Activated CD4-positive, alpha-beta T cell treated with anti-CD3 and anti-CD28 coated beads, Interleukin-2, amount 50 U/mL, for 1 hour (primary cell): ENCODE measurements at regions not wholly inside any gene's neighbourhood (a gene's known extent, or its start where the extent isn't known, plus 50 kb on each side); places are given as distances from the start of the nearest gene placed in this dataset.

Experiments used
- DNase-seq: peaks from one replicate; pipeline ENCODE4 v3.0.0-alpha.2; 2020

GRCh38 chr6:156560476-156560875 is 216.7 kb upstream of the ARID1B start:
- DNase-seq: no peak

- DNase-seq: no peak
Observed at GRCh38 chr6:156559162-156559690, 218.0 kb upstream of the ARID1B start.

GRCh38 chr6:156557911-156558259 is 219.3 kb upstream of the ARID1B start:
- DNase-seq: no peak

- no peak for DNase-seq
Observed at GRCh38 chr6:156557251-156557910, 219.8 kb upstream of the ARID1B start.

DNA sequence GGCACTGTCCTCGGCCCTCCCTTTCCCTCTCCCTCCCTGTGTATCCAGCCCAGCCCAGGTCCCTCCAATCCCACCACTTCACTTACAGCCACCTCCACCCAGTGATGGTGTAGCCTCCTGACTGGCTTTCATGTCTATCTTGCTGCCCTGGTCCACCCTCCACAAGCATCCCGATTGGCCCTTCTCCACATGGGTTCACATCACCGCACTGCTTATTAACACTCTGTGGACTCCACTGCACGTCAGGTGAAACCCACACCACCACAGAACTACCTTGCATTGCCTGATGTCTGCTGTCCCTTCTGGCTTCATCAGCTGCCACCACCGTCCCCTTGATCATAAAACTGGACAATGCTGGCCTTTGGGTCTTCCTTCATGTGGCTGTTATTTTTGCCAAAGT is 220.4 kb upstream of the ARID1B start:
- DNase-seq: no peak

- DNase-seq: no peak
Observed at GRCh38 chr6:156555116-156555515, 222.1 kb upstream of the ARID1B start.

DNA sequence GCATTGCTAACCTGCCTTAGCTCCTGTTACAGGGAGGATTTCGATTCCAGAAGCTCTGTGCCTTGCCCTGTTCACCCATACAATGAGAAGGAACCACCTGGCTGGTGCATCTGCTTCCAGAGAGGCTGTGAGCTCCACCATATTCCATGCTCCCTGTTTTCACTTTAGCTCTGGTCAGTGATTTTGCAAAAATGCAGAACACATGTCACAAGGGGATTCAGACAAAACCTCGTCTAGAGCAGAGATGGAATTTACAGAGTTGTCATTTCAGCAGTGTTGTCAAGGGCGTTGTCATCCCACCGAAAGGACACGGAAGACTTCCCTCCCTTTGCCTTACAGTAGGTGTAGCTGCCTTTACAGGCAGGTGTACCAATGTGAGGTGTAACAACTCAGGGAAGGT is 223.0 kb upstream of the ARID1B start:
- DNase-seq: no peak

GRCh38 chr6:156552849-156553248 is 224.3 kb upstream of the ARID1B start:
- DNase-seq: no peak

DNA sequence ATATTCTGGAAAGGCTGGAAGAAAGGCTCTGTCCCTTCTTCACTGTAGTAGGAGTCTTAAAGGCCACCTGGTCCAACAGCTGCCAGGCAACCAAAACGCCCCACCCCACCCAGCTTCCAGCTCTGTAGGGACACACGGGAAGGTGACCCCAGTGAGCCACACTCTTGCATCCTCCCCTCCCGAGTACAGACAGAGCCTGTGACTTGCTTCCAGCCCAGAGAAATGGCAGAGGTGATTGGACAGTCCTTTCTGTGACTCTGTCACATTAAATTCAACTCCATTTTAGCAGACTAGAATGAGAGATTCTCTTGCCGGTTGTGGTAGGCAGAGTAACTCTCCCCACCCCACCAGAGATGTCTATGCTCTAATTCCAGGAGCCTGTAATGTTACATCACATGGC is 226.2 kb upstream of the ARID1B start:
- DNase-seq: no peak

DNA sequence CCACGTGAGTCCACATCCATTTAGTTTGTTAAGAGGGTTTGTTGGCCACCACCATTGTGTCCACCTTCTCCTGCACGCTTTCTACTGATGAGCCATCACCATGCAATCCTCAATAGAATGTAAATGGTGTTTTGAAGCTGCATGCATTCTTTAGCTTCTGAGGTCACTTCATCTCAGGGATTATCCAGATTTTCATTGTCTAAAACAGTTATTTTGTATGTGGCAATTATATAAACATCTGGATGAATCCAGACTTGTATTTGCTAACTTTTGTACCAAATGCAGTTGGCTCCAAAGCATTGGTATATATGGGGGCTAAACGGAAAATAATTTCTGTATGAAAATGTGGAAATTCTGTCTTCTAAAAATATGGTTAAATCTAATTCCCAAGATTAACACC is 231.2 kb upstream of the ARID1B start:
- DNase-seq: no peak

DNA sequence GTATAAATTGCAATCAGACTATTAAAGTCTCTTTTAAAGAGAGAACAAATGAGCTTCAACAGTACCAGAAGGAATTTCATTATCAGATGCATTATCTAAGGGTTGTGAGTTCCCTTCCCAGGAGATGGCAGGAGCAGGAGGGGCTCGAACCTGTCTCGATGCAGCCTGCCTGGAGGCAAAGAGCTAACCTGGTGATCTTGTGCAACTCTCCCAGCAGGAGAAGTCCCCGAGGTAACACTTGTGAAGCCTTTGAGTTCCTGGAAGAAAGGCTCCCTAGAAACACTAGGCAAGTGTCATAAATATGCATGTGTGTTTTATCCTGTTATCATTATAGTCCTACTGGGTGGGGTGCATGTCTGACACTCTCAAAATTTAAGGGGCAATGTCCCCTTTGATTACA is 232.2 kb upstream of the ARID1B start:
- no peak for DNase-seq

- DNase-seq: no peak
Observed at GRCh38 chr6:156544046-156544445, 233.1 kb upstream of the ARID1B start.

DNA sequence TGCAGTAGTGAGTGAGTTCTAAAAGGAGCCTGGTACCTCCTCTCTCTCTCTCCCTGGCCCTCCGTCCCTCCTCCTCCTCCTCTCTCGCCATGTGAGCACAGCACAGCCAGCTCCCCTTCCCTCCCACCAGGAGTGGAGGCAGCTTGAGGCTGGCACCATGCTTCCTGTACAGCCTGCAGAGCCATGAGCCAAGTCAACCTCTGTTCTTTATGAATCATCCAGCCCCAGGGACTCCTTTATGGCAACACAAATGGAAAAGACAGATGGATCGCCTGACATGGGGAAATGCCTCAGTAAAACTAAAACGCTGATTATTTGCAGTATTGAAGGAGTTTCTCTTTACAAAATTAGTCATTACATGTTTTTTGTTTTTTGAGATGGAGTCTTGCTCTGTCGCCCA is 233.7 kb upstream of the ARID1B start:
- DNase-seq: no peak

DNA sequence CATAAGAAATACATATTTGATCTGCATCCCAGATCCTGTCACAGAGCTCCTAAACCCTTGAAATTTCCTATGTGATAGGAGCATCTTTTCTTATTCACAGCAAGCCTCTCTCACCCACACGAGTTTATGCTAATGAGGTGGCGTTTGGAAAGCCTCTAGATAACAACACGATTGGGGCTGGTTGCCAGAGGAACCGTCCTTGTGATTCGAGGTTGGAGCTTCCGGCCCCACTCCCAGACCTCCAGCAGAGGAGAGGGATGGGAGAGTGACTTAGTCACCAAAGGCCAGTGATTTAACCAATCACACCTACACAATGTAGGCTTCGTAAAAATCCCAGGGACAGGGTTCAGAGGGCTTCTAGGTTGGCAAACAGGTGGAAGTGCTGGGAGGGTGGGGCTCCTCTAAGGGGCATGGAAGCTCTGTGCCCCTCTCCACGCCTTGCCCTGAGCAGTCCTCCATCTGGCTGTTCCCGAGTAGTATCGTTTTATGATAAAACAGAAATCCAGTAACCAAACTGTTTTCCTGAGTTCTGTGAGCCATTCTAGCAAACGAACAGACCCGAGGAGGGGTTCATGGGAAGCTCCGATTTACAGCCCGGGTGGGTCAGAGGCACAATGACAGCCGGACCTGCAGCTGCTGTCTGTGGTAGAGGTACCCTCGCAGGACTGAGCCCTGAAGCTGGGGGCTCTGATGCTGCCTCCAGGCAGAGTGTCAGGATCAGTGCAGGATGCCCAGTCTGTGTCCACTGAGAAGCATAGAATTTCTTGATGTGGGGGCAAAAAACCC is 238.1 kb upstream of the ARID1B start:
- no peak for DNase-seq

GRCh38 chr6:156534594-156534993 is 242.6 kb upstream of the ARID1B start:
- DNase-seq: no peak

DNA sequence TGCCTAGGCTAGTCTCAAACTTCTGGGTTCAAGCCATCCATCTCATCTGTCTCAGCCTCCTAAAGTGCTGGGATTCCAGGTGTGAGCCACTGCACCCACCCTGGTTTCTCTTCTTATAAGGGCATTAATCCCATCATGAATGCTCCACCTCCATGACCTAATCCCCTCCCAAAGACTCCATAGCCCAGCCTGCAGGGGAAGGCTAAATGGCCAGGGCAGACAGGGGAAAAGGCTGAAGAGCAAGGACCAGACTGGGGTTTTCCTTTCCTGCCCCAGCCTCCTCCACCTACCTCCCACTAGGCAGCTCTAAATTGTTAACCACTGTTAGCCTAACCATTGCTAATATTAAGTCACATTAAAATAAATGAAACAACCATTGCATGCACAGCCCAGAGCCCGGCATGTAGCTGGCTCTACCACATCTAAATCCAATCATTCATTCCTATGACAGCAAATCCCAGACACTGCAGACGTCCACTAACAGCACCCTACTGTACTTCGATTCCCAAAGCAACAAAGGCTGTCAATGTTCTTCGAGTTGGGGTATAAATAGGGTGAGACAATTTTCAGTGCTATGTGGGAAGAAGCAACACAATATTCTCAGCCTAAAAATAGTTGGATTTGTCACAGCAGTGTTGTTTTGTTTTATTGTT is 243.2 kb upstream of the ARID1B start:
- DNase-seq: no peak

DNA sequence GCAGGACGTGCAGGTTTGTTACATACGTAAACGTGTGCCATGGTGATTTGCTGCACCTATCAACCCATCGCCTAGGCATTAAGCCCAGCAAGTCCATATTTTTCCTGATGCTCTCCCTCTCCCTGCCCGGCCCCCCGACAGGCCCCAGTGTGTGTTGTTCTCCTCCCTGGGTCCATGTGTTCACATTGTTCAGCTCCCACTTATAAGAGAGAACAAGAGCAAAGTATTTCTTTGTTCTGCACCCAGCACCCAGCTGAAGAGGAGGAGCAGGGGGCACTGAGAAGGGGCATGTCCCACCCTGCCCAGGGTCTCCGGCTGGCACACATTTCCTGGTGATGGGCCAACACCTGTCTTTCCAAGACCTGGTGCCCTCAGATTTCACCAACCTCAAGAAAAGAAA is 251.1 kb upstream of the ARID1B start:
- no peak for DNase-seq

DNA sequence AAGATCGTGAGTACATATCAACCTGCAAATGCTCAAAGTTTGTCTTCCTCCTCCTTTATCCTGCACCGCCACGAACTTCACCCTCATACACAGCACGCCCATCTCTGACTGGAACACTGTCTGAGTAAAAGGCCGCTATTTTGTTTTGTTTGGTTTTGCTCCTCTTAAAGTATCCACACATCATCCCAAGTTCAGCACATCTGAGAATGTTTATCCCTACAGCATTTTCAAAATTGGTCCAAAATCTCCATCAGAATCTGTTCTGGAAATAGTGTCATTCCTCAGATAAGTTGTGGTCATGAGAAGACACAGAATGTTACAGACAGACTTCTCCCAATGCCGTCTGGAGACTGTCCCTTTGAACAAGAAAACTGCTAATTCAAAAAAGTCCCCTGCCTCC is 251.6 kb upstream of the ARID1B start:
- DNase-seq: no peak

DNA sequence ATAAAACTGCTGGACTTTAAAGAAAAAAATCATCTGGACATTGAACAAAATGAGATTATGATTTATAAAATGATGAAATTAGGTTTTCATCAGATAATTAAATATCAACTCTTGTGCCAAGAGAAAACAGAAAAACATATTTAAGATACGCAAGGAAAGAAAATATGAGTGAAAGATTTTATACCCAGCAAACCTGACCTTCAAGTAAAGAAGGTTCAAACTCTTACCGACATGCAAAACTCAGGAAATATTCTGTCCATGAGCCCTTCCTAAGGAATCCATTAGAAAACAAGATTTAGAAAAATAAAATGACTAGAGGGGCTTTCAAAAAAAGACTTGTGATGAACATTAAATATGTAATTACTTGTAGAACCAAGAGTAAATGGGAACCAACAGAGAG is 257.2 kb upstream of the ARID1B start:
- no peak for DNase-seq

DNA sequence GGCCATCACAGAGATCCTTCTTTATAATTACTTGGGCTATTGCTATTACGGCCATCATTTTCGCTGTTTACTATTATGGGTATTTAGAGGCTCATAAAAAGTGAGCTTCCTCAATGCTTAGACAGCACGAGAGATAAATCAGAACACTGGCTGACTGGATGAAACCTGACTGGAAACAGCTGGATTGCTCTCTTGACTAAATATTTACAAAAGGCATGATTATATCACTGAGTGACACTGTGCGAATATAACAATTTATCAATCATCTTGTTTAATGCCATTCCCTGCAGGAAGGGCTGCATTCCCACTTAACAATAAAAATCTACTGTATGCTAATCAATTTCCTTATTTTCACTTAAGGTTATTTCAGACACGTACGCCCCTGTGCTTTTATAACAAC is 260.1 kb upstream of the ARID1B start:
- no peak for DNase-seq

GRCh38 chr6:156515242-156515641 is 261.9 kb upstream of the ARID1B start:
- DNase-seq: no peak

DNA sequence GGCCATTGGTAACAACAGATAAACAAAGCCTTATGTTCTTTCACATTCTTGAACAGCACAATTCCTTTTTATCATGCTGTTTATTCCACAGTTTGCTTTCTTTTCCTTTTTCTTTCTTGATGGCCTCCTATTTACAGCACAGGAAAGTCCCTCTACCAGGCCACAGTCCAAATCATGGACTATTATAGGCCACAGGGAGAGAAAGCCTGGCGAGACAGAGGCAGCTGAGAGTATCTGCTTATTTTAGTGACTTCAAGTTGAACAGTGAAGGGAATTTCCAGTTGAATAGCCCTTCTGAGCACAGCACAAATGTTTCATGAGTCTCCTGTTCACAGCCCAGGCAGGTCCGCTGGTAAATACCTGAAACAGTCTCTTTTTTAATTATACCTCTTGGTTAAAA is 263.7 kb upstream of the ARID1B start:
- DNase-seq: no peak

GRCh38 chr6:156511570-156511969 is 265.6 kb upstream of the ARID1B start:
- no peak for DNase-seq

DNA sequence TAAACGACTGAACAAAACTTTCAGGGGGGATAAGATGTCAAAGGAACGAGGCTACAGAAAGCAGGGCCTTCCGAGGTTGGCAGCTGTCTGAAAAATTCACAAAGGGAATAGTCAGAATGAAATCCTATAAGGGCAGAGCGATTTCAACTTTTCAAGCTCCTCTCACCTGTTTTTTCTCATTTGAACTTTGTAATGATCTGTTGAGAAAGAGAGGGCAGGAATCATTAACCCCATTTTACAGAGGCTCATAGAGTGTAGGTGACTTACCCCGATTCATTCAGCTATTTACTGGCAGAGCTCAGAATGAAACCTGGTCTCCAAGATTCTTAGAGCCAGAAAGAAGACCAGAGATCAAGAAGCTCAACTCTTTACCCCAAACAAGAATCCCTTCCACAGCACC is 266.1 kb upstream of the ARID1B start:
- DNase-seq: no peak
